G401.6 (cell line): ENCODE measurements at regions not wholly inside any gene's neighbourhood (a gene's known extent, or its start where the extent isn't known, plus 50 kb on each side); places are given as distances from the start of the nearest gene placed in this dataset.
A peak's percentile ranks its signal among the peaks of the same experiment; 100 is the strongest.
"Not testable (repeated sequence)": the region's sequence is repeated elsewhere in the genome, so short reads cannot be mapped to it uniquely, and the experiment has no call there.

Experiments used
- FAIRE-seq: peaks from 2 replicates; lab custom pipeline; 2012; peaks lifted over from hg19 to GRCh38; lab: Jason Lieb, UNC

GRCh38 chr14:36411951-36412350, 91.5 kb upstream of the MBIP start:
- FAIRE-seq = not testable (repeated sequence)

GRCh38 chr14:36408388-36408787, 88.0 kb upstream of the MBIP start:
- no peak for FAIRE-seq

DNA sequence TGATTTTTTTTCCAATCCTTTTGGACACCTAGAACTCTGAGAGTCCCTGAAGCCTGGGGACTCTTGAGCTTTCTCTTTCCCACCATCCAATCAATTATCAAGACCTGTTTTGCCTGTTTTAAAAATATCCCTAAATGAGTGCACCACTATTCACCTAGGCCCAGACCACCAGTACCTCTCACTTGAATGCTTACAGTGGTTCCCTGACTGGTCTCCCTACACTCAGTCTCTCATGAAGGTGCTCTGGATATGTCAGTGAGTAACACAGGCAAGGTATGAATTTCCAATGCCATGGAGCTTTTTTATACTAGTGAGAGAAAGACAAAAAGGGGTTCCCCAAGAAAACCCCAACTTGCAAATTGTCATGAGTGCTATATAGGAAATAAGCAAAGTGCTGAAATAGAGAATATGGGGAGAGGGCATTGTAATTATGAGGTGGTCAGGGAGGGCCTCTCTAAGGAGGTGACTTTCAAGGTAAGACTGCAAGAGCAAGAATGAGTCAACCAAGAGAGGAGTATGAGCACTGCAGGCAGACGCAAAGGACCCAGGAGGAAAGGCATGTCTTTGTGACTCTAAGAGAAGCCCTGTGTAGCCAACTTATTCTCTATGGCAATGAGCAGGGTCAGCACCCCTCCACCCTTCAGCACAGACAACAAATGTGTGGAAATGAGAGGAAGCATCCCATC, 85.3 kb upstream of the MBIP start:
- FAIRE-seq = no peak

- FAIRE-seq = no peak
Observed at GRCh38 chr14:36402867-36403266, 82.4 kb upstream of the MBIP start.

DNA sequence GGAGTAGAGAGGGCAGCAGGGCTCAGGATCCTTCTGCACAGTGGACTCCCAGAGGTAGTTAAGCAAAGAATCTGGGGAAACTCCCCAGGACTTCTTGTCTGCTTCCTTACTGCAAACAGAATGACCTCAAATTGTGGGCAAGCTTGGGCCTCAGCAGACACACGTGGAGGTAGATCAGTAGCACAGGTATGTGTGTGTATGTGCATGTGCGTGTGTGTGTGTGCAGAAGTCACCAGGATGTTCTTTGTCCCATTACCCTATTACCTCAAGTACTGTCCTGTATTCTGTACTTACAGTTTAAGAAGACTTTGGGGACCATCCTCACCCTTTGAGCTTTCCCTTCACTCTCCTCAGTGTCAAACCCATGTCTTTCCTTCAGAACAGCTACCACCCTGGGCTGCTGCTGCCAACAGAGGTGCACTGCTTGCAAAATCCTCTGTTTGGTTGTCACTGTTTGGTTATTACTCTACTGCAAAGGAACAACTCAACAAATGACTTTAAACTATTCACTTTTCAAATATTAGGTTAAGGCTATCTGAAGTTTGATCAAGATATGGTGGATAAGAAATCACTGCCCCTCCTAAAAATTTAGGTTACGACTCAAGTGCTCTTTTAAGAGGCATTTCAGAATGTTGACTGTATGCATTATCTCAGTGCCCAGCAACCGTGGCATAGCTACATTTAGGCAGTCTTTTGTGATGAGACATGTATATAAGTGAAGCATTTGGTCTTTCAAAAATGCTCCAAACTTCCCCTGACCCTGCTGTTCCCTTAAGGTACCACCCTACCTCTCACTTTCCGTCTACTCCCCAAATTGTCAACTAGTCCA, 78.2 kb upstream of the MBIP start:
- no peak for FAIRE-seq

DNA sequence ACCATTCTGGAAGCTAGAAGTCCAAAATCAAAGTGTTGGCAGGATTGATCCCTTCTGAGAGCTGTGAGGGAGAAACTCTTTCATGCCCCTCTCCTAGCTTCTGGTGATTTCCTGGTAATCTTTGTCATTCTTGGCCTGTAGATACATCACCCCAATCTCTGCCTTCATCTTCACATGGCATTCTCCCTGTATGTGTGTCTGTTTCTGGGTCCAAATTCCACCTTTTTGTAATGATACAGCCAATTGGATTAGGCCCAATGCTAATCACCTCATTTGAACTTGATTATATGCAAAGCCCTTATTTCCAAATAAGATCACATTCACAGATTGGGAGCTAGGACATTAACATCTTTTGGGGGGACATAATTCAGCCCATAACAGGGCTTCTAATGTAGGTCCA, 76.9 kb upstream of the MBIP start:
- FAIRE-seq = no peak

DNA sequence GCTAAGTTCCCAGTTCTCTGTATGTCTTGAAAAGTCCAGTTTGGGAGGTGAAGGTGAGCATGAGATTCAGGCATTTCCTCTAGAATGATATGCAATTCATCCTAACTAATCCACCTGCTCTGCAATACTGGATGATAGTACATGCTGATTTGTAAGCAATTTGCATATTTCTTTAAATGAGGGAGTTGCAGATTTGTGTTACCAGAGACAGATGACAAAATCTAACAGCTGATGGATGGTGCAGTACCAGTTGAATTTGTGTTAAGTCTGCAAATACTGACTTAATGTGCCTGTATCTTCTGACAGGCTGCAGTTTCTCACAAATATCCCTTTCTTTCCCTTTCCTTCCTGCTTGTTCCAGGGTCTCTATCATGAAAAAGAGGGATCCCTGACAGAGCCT, 76.4 kb upstream of the MBIP start:
- no peak for FAIRE-seq

DNA sequence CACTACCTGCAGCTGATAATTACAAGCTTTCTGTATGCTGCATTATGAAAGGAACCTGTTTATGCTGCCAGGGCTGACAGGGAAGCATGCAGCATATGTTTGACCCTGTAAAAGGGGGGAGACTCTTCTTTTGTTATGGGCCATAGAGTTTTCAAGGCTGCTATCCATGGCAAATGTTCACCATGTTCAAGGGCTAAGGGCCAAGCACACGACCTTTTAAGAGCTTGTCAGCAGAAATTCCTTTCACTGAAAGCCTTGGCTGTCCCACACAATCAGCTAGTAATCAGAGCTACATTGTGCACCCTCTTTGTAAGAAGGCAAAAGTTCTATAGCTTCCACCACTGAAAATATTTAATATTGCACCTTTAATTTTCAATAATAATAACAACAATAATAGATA, 74.2 kb upstream of the MBIP start:
- no peak for FAIRE-seq

GRCh38 chr14:36390718-36391117, 70.3 kb upstream of the MBIP start:
- FAIRE-seq = no peak

GRCh38 chr14:36383767-36384431, 63.5 kb upstream of the MBIP start:
- FAIRE-seq = no peak

GRCh38 chr14:36373982-36374673, 53.7 kb upstream of the MBIP start:
- FAIRE-seq = peak; percentile 11
